GM10266 (cell line): ENCODE measurements at regions not wholly inside any gene's neighbourhood (a gene's known extent, or its start where the extent isn't known, plus 50 kb on each side); places are given as distances from the start of the nearest gene placed in this dataset.

ENCODE experiments used
- DNase-seq: peaks from one replicate; pipeline ENCODE4 v3.0.0; 2012; ENCODE audit errors: extremely low spot score
- TF ChIP-seq, protein P1 (sequence below): IDR thresholded peaks from 2 replicates; pipeline ENCODE4 v1.5.1; 2012; ENCODE audit warnings: mild to moderate bottlenecking, low read depth; ENCODE audit not compliant: control insufficient read depth, insufficient read depth; ENCODE audit errors: missing control alignments

- no peak for DNase-seq
- TF ChIP-seq, protein P1, sequence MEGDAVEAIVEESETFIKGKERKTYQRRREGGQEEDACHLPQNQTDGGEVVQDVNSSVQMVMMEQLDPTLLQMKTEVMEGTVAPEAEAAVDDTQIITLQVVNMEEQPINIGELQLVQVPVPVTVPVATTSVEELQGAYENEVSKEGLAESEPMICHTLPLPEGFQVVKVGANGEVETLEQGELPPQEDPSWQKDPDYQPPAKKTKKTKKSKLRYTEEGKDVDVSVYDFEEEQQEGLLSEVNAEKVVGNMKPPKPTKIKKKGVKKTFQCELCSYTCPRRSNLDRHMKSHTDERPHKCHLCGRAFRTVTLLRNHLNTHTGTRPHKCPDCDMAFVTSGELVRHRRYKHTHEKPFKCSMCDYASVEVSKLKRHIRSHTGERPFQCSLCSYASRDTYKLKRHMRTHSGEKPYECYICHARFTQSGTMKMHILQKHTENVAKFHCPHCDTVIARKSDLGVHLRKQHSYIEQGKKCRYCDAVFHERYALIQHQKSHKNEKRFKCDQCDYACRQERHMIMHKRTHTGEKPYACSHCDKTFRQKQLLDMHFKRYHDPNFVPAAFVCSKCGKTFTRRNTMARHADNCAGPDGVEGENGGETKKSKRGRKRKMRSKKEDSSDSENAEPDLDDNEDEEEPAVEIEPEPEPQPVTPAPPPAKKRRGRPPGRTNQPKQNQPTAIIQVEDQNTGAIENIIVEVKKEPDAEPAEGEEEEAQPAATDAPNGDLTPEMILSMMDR: peak; percentile 15
These were observed 77.6 kb upstream of the ZNF516 start for GRCh38 chr18:76572518-76573247.

GRCh38 chr18:76571689-76572088, 76.6 kb upstream of the ZNF516 start:
- TF ChIP-seq, protein P1: no peak
- DNase-seq: no peak

- TF ChIP-seq, protein P1: no peak
- DNase-seq: no peak
These were observed 75.8 kb upstream of the ZNF516 start for GRCh38 chr18:76570856-76571255.

DNA sequence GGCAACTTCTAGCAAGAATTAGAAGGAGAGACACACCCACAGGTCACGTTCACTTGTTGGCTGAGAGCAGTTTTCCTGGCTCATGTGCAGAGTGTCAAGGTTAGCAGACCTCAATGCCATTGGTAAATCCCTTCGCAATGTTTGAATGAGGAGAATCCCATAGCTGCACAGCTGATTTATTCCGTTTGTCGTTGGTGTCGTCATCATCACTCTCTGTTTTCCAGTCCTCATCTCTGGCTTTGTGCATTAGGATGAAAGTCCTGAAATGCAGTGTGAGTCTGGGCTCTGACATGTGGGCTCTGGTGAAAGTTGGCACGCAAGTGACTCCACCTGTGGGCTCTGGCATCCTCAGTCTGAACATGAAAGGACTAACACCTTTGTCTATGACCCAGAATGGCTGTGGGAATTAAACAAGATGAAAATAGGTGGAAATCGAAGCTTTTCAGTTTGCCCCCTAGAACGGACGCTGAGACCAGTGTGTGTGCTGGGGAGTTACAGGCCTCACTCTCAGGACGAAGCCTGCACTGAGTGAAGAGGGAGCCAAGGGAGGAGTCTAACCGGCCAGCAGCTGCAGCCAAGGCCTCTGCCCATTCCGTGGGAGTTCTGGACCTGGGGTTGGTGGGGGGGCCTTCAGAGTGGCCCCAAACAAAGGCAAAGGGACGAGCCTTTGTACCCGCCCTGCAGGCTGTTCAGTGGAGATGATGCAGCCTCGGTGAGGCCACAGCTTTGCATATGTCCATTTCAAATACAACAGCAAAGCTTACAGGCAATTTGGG, 74.8 kb upstream of the ZNF516 start:
- no peak for DNase-seq

DNA sequence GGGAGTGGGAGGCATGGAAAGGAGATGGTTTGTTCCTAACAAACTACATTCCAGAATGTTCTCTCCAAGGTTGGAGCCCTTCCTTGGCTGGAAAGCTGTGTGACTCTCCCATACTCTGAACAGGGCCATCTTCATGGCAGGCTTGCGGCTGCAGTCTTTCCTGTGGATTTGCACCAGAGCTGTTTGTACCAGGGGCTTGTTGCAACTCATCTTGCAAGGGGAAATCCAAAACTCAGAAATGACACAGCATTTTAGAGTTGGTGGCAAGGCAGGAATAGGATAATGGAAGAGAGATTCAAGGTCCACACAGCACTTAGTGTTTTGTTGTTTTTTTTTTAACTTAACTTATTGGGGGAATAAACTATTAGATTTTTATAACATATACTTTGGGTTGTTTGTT, 73.7 kb upstream of the ZNF516 start:
- TF ChIP-seq, protein P1: no peak
- DNase-seq: no peak

More for the DNA sequence above, 74.8 kb upstream of the ZNF516 start:
- TF ChIP-seq, protein P1: no peak

GRCh38 chr18:76567835-76568445, 72.9 kb upstream of the ZNF516 start:
- no peak for DNase-seq
- TF ChIP-seq, protein P1: no peak
